Fibroblast of lung (primary cell): ENCODE measurements at regions not wholly inside any gene's neighbourhood (a gene's known extent, or its start where the extent isn't known, plus 50 kb on each side); places are given as distances from the start of the nearest gene placed in this dataset.

ENCODE experiments used
- CTCF ChIP-seq, 2 donors: IDR thresholded peaks in 1 of 2; conservative IDR thresholded peaks in 1 of 2; 1 replicate in 1 of 2; 2 replicates in 1 of 2; pipeline ENCODE4 v1.5.1; 2011 to 2012; ENCODE audit warnings: low read length in 2 of 2, control low read depth in 1 of 2, inconsistent platforms in 1 of 2, low read depth in 1 of 2, mild to moderate bottlenecking in 1 of 2
- EZH2 ChIP-seq: IDR thresholded peaks from 2 replicates; pipeline ENCODE4 v1.5.1; 2012; ENCODE audit warnings: low read length, control low read depth, mild to moderate bottlenecking; ENCODE audit errors: missing control alignments

- TF ChIP-seq CTCF (conservative IDR thresholded peaks at IDR 0.05 in 1 of 2, IDR thresholded peaks at IDR 0.05 in 1 of 2; ENCODE audit: low read depth in 1 of 2, low read length in 2 of 2) (no peak), EZH2 (no peak)
Observed at GRCh38 chr13:90628471-90628870, 719.0 kb upstream of the MIR17HG start.
